KMS-11 (cell line): ENCODE measurements at regions not wholly inside any gene's neighbourhood (a gene's known extent, or its start where the extent isn't known, plus 50 kb on each side); places are given as distances from the start of the nearest gene placed in this dataset.

Experiments used
- H2AFZ ChIP-seq: fragments of 200-600 bp; sonication (generic); 2 replicates; pipeline ENCODE4 v1.6.1; 2016; ENCODE audit warnings: antibody characterized with exemption, mixed run types, low read depth
- H3K27ac ChIP-seq: fragments of 200-600 bp; sonication (generic); 2 replicates; pipeline ENCODE4 v1.6.1; 2016; ENCODE audit warnings: mild to moderate bottlenecking, mixed run types
- H3K27me3 ChIP-seq: fragments of 200-600 bp; sonication (generic); 2 replicates; pipeline ENCODE4 v1.6.1; 2017; ENCODE audit warnings: mild to moderate bottlenecking, low read depth, mixed run types, moderate library complexity; ENCODE audit not compliant: insufficient read depth
- H3K36me3 ChIP-seq: fragments of 200-600 bp; sonication (generic); 2 replicates; pipeline ENCODE4 v1.6.1; 2017; ENCODE audit warnings: mild to moderate bottlenecking, mixed run types; ENCODE audit not compliant: insufficient read depth
- H3K4me1 ChIP-seq: fragments of 200-600 bp; sonication (generic); 2 replicates; pipeline ENCODE4 v1.6.1; 2016; ENCODE audit warnings: mild to moderate bottlenecking, low read depth, mixed run types; ENCODE audit not compliant: poor library complexity, severe bottlenecking
- H3K4me2 ChIP-seq: fragments of 200-600 bp; sonication (generic); 2 replicates; pipeline ENCODE4 v1.7.0; 2016; ENCODE audit warnings: mild to moderate bottlenecking, mixed run types
- H3K4me3 ChIP-seq: fragments of 200-600 bp; sonication (generic); IDR thresholded peaks from 2 replicates; pipeline ENCODE4 v1.6.1; 2017; ENCODE audit warnings: low read depth, low read length, mixed read lengths; ENCODE audit not compliant: insufficient read depth
- H3K79me2 ChIP-seq: fragments of 200-600 bp; sonication (generic); 2 replicates; pipeline ENCODE4 v1.6.1; 2016; ENCODE audit warnings: low read depth, mixed run types; ENCODE audit not compliant: insufficient read depth
- H3K9ac ChIP-seq: fragments of 200-600 bp; sonication (generic); 2 replicates; pipeline ENCODE4 v1.6.1; 2016; ENCODE audit warnings: mild to moderate bottlenecking, mixed run types
- H4K20me1 ChIP-seq: fragments of 200-600 bp; sonication (generic); 2 replicates; pipeline ENCODE4 v1.6.1; 2016; ENCODE audit warnings: mild to moderate bottlenecking, mixed run types; ENCODE audit not compliant: insufficient read depth
- CTCF ChIP-seq: fragments of 200-600 bp; sonication (generic); conservative IDR thresholded peaks from 2 replicates; pipeline ENCODE4 v1.6.1; 2017; ENCODE audit warnings: low read depth, mild to moderate bottlenecking, antibody characterized with exemption, low read length, moderate library complexity, mixed read lengths

GRCh38 chr4:133465022-133465421, 315.9 kb downstream of the PCDH10 start:
- Histone ChIP-seq H3K36me3 (no peaks in the 10 kb centered on the region), H3K79me2 (no peaks in the 10 kb centered on the region), H4K20me1 (no peaks in the 10 kb centered on the region), H3K9ac (no peak overlapping the region), H3K4me3 (no peak overlapping the region), H3K27me3 (no peaks in the 10 kb centered on the region), H3K27ac (no peak overlapping the region), H3K4me1 (no peaks in the 10 kb centered on the region), H2AFZ (no peak overlapping the region), H3K4me2 (no peak overlapping the region)
- no peak for TF ChIP-seq CTCF

DNA sequence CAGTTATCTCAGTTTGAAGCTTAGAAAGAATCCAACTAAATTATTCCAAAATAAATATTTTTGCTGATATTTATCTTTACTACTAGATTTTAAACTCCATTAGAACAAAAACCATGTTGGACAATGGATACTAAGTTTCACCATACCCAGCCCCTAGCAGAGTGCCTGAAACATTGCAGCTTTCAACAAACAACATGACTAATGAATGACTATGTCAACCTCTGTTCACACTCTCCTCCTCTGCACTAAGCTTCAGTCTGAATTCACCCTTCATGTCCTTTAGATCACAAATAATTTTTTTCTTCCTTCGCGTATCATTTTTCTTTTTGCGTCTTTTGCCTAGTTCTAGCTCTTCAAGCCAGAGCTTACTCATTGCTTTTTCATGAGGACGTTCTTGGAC, 315.2 kb downstream of the PCDH10 start:
- no peak overlapping the region for H3K4me2 ChIP-seq
- no peak overlapping the region for H2AFZ ChIP-seq
- no peak overlapping the region for H3K9ac ChIP-seq
- no peak overlapping the region for H3K27ac ChIP-seq
- H3K36me3 ChIP-seq: no peaks in the 10 kb centered on the region
- H4K20me1 ChIP-seq: no peaks in the 10 kb centered on the region
- H3K4me1 ChIP-seq: no peaks in the 10 kb centered on the region
- TF ChIP-seq CTCF: no peak
- H3K79me2 ChIP-seq: no peaks in the 10 kb centered on the region
- no peaks in the 10 kb centered on the region for H3K27me3 ChIP-seq
- no peak overlapping the region for H3K4me3 ChIP-seq

GRCh38 chr4:133452678-133453077, 303.6 kb downstream of the PCDH10 start:
- no peak for TF ChIP-seq CTCF
- Histone ChIP-seq H3K27ac (no peak overlapping the region), H3K27me3 (no peaks in the 10 kb centered on the region), H3K9ac (no peak overlapping the region), H3K4me2 (no peak overlapping the region), H3K36me3 (no peaks in the 10 kb centered on the region), H4K20me1 (no peaks in the 10 kb centered on the region), H3K4me3 (no peak overlapping the region), H2AFZ (no peak overlapping the region), H3K79me2 (no peaks in the 10 kb centered on the region), H3K4me1 (no peaks in the 10 kb centered on the region)

DNA sequence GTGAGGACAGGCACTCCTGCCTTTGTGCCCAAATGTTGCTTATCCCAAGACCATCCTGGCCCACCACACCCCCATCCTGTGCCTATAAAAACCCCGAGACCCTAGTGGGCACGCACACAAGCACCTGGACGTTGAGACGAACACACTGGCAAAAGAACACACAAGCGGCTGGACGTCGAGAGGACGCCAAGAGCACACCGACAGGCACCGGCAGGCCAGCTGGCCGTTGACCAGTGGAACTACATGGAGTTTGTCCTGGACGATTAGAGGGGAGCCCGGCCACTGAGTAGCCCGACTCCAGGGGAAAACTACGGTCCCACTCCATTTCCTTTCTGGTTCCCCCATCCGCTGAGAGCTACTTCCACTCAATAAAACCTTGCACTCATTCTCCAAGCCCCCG, 301.7 kb downstream of the PCDH10 start:
- Histone ChIP-seq H3K27ac (no peak overlapping the region), H3K9ac (no peak overlapping the region)

More for the DNA sequence above, 301.7 kb downstream of the PCDH10 start:
- H3K4me2 ChIP-seq: no peak overlapping the region
- H3K36me3 ChIP-seq: no peaks in the 10 kb centered on the region
- no peak overlapping the region for H3K4me3 ChIP-seq
- H3K27me3 ChIP-seq: no peaks in the 10 kb centered on the region
- H3K79me2 ChIP-seq: no peaks in the 10 kb centered on the region
- H4K20me1 ChIP-seq: no peaks in the 10 kb centered on the region
- H3K4me1 ChIP-seq: no peaks in the 10 kb centered on the region
- no peak for TF ChIP-seq CTCF
- no peak overlapping the region for H2AFZ ChIP-seq
